ENCODE measurements at regions not wholly inside any gene's neighbourhood (a gene's known extent, or its start where the extent isn't known, plus 50 kb on each side); places are given as distances from the start of the nearest gene placed in this dataset.

- no CpG with 5 or more reads among the region's 3 CpGs for WGBS (ENCODE audit: extremely low coverage, insufficient read length, low lambda C conversion rate)
- H2BK20ac ChIP-seq (ENCODE audit: low read depth, low read length, poor library complexity, severe bottlenecking), result no peak overlapping the region
- H3K56ac ChIP-seq (ENCODE audit: insufficient read length, low read depth, low read length), result no peak overlapping the region
- H2AFZ ChIP-seq (ENCODE audit: low read length), result no peak overlapping the region
- no peak overlapping the region for H3K23ac ChIP-seq (ENCODE audit: insufficient read length, low read depth, low read length)
- H3K4ac ChIP-seq (ENCODE audit: low read depth, low read length), result no peak overlapping the region
- H3K27me3 ChIP-seq (ENCODE audit: insufficient read depth, low read length), result no peaks in the 10 kb centered on the region
- H3K4me1 ChIP-seq (ENCODE audit: insufficient read depth, low read length), result no peaks in the 10 kb centered on the region
- H2BK12ac ChIP-seq (ENCODE audit: insufficient read length, low read depth, low read length), result no peak overlapping the region
- Mint-ChIP-seq H3K9me3 (no peaks in the 10 kb centered on the region), H3K4me1 (peaks cover 2 to 5% of the 10 kb centered on the region in 2 experiments), H3K4me3 (no peak overlapping the region), H3K36me3 (ENCODE audit: insufficient read depth in 1 of 3, low read depth in 3 of 3) (no peaks in the 10 kb centered on the region), H3K27ac (no peak overlapping the region), H3K27me3 (ENCODE audit: low read depth) (no peaks in the 10 kb centered on the region)
- H2BK5ac ChIP-seq (ENCODE audit: insufficient read length, low read length), result no peak overlapping the region
- H3K23me2 ChIP-seq (ENCODE audit: insufficient read length, low read depth, low read length, poor library complexity, severe bottlenecking), result no peaks in the 10 kb centered on the region
- no peak overlapping the region for H3T11ph ChIP-seq (ENCODE audit: low read length)
- no peak overlapping the region for H2BK120ac ChIP-seq (ENCODE audit: low read depth, low read length, poor library complexity, severe bottlenecking)
- H3K14ac ChIP-seq (ENCODE audit: insufficient read depth, low read length), result no peak overlapping the region
- no peak overlapping the region for H4K91ac ChIP-seq (ENCODE audit: insufficient read length, low read depth, low read length)
- H4K8ac ChIP-seq (replicated peaks; ENCODE audit: insufficient read length, low read depth, low read length), result no peak overlapping the region
- no peaks in the 10 kb centered on the region for H3K9me3 ChIP-seq (ENCODE audit: control insufficient read depth, low read depth, low read length)
- H4K20me1 ChIP-seq (ENCODE audit: control insufficient read depth, insufficient read depth, insufficient read length), result no peaks in the 10 kb centered on the region
- H3K79me2 ChIP-seq (ENCODE audit: insufficient read depth, low read length), result no peaks in the 10 kb centered on the region
- DNase-seq, result no peak
- H2AK5ac ChIP-seq (ENCODE audit: insufficient read length, low read length), result no peak overlapping the region
- no peaks in the 10 kb centered on the region for H3K79me1 ChIP-seq (ENCODE audit: insufficient read depth, low read depth, low read length, poor library complexity, severe bottlenecking)
- H3K18ac ChIP-seq (ENCODE audit: insufficient read length, low read depth, low read length), result no peak overlapping the region
- H3K9ac ChIP-seq (ENCODE audit: extremely low read depth, insufficient read length, low read length), result no peak overlapping the region
- no peak overlapping the region for H2BK15ac ChIP-seq (ENCODE audit: low read depth, low read length)
- TF ChIP-seq, protein P1, sequence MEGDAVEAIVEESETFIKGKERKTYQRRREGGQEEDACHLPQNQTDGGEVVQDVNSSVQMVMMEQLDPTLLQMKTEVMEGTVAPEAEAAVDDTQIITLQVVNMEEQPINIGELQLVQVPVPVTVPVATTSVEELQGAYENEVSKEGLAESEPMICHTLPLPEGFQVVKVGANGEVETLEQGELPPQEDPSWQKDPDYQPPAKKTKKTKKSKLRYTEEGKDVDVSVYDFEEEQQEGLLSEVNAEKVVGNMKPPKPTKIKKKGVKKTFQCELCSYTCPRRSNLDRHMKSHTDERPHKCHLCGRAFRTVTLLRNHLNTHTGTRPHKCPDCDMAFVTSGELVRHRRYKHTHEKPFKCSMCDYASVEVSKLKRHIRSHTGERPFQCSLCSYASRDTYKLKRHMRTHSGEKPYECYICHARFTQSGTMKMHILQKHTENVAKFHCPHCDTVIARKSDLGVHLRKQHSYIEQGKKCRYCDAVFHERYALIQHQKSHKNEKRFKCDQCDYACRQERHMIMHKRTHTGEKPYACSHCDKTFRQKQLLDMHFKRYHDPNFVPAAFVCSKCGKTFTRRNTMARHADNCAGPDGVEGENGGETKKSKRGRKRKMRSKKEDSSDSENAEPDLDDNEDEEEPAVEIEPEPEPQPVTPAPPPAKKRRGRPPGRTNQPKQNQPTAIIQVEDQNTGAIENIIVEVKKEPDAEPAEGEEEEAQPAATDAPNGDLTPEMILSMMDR (conservative IDR thresholded peaks at IDR 0.05), result no peak
- H4K5ac ChIP-seq (ENCODE audit: insufficient read length, low read depth, low read length), result no peak overlapping the region
- H3K27ac ChIP-seq (ENCODE audit: insufficient read length, low read depth, low read length), result no peak overlapping the region
- no peak overlapping the region for H3K4me2 ChIP-seq (ENCODE audit: insufficient read depth, insufficient read length, low read length)
Observed at GRCh38 chr16:80258407-80258806, 282.4 kb upstream of the DYNLRB2 start.

Measured in H9 (cell line).